KMS-11 (cell line): ENCODE measurements at regions not wholly inside any gene's neighbourhood (a gene's known extent, or its start where the extent isn't known, plus 50 kb on each side); places are given as distances from the start of the nearest gene placed in this dataset.
A peak's percentile ranks its signal among the peaks of the same experiment; 100 is the strongest.

Source experiments
- H2AFZ ChIP-seq: fragments of 200-600 bp; sonication (generic); 2 replicates; pipeline ENCODE4 v1.6.1; 2016; ENCODE audit warnings: antibody characterized with exemption, mixed run types, low read depth
- H3K27ac ChIP-seq: fragments of 200-600 bp; sonication (generic); 2 replicates; pipeline ENCODE4 v1.6.1; 2016; ENCODE audit warnings: mild to moderate bottlenecking, mixed run types
- H3K27me3 ChIP-seq: fragments of 200-600 bp; sonication (generic); 2 replicates; pipeline ENCODE4 v1.6.1; 2017; ENCODE audit warnings: mild to moderate bottlenecking, low read depth, mixed run types, moderate library complexity; ENCODE audit not compliant: insufficient read depth
- H3K36me3 ChIP-seq: fragments of 200-600 bp; sonication (generic); 2 replicates; pipeline ENCODE4 v1.6.1; 2017; ENCODE audit warnings: mild to moderate bottlenecking, mixed run types; ENCODE audit not compliant: insufficient read depth
- H3K4me1 ChIP-seq: fragments of 200-600 bp; sonication (generic); 2 replicates; pipeline ENCODE4 v1.6.1; 2016; ENCODE audit warnings: mild to moderate bottlenecking, low read depth, mixed run types; ENCODE audit not compliant: poor library complexity, severe bottlenecking
- H3K4me2 ChIP-seq: fragments of 200-600 bp; sonication (generic); 2 replicates; pipeline ENCODE4 v1.7.0; 2016; ENCODE audit warnings: mild to moderate bottlenecking, mixed run types
- H3K4me3 ChIP-seq: fragments of 200-600 bp; sonication (generic); IDR thresholded peaks from 2 replicates; pipeline ENCODE4 v1.6.1; 2017; ENCODE audit warnings: low read depth, low read length, mixed read lengths; ENCODE audit not compliant: insufficient read depth
- H3K79me2 ChIP-seq: fragments of 200-600 bp; sonication (generic); 2 replicates; pipeline ENCODE4 v1.6.1; 2016; ENCODE audit warnings: low read depth, mixed run types; ENCODE audit not compliant: insufficient read depth
- H3K9ac ChIP-seq: fragments of 200-600 bp; sonication (generic); 2 replicates; pipeline ENCODE4 v1.6.1; 2016; ENCODE audit warnings: mild to moderate bottlenecking, mixed run types
- H4K20me1 ChIP-seq: fragments of 200-600 bp; sonication (generic); 2 replicates; pipeline ENCODE4 v1.6.1; 2016; ENCODE audit warnings: mild to moderate bottlenecking, mixed run types; ENCODE audit not compliant: insufficient read depth
- TF ChIP-seq, protein P1 (sequence below): fragments of 200-600 bp; sonication (generic); conservative IDR thresholded peaks from 2 replicates; pipeline ENCODE4 v1.6.1; 2017; ENCODE audit warnings: low read depth, mild to moderate bottlenecking, antibody characterized with exemption, low read length, moderate library complexity, mixed read lengths

DNA sequence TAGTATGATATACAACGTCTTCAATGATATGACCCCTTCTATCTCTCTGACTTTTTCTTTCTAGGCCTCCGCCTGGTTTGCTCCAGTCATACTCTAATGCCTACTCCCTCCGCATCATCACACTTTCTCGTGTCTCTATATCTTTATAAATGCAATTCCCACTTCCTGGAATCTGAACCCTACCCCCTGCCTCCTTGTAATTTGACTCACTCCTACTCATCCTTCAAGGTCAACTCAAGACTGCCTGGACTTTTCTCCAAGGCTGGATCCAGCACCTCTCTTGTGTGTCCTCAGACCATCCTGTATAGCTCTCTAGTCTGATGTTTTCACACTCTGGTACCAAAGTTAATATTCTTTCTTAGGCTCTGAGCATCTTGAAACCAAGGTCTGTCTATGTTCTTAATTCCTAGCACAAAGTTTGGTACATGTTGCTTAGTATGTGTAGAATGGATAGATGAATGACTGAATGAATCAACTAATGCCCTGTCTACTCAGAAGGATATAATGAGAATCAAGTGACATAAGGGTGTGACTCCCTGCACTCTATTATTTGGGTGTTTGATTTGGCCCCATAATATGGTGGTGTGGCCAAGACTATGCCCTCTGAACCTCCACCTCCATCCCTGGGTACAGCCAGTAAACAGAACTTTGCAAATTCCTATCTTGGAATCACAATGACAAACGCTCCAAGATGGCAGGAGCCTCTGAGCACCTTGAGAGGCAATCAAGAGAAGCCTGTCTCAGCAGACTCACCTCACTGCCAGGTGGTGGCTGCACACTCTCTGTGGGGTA lies 74.3 kb upstream of the SERP2 start:
- H3K4me3 ChIP-seq: no peak overlapping the region
- H3K4me1 ChIP-seq: peaks cover 22% of the 10 kb centered on the region
- no peak overlapping the region for H3K4me2 ChIP-seq
- no peaks in the 10 kb centered on the region for H3K79me2 ChIP-seq
- no peaks in the 10 kb centered on the region for H3K27me3 ChIP-seq
- no peak overlapping the region for H3K9ac ChIP-seq
- no peaks in the 10 kb centered on the region for H4K20me1 ChIP-seq
- H2AFZ ChIP-seq: no peak overlapping the region
- no peaks in the 10 kb centered on the region for H3K36me3 ChIP-seq
- TF ChIP-seq, protein P1, sequence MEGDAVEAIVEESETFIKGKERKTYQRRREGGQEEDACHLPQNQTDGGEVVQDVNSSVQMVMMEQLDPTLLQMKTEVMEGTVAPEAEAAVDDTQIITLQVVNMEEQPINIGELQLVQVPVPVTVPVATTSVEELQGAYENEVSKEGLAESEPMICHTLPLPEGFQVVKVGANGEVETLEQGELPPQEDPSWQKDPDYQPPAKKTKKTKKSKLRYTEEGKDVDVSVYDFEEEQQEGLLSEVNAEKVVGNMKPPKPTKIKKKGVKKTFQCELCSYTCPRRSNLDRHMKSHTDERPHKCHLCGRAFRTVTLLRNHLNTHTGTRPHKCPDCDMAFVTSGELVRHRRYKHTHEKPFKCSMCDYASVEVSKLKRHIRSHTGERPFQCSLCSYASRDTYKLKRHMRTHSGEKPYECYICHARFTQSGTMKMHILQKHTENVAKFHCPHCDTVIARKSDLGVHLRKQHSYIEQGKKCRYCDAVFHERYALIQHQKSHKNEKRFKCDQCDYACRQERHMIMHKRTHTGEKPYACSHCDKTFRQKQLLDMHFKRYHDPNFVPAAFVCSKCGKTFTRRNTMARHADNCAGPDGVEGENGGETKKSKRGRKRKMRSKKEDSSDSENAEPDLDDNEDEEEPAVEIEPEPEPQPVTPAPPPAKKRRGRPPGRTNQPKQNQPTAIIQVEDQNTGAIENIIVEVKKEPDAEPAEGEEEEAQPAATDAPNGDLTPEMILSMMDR: no peak
- no peak overlapping the region for H3K27ac ChIP-seq

DNA sequence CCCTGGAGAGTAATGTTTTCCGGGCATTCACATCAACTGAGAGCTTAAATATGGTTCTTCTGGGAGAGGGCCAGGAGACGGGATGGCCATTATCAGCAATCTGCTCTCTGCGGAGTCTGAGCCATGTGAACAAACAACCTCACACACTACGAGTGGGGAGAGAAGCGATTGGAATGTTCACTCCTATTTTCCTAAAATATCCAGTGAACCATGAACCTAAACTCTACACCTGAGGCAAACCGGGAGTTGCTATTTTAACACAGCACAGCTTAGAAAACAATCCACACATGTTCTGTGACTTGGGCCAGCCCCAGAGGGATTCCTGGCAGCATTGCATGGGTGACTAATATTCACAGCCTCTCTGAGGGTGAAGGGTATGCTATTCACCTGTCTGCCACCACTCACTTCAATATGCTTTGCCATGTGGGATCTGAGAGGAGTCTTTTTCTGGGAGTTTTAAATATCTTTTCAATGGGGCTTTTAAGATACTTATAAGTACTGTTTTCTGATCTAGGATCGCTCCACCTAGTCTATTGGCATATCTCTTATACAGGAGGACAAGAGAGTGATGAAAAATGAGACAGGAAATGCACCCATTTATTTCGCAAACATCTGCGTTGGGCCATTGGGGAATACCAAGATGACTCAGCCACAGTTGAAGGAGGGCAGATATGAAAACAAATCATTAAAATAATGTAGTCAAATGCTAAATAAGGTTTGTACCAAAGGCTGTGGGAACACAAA lies 72.6 kb upstream of the SERP2 start:
- Histone ChIP-seq H3K4me1 (peaks cover 22% of the 10 kb centered on the region), H3K27ac (peak overlapping the region; percentile 71), H3K27me3 (no peaks in the 10 kb centered on the region), H3K9ac (peak overlapping the region; percentile 21; the same call in 1 of the 2 replicates), H3K4me2 (peak overlapping the region; percentile 45; the same call in 1 of the 2 replicates), H3K79me2 (no peaks in the 10 kb centered on the region), H2AFZ (peak overlapping the region; percentile 46), H3K36me3 (no peaks in the 10 kb centered on the region), H4K20me1 (no peaks in the 10 kb centered on the region), H3K4me3 (no peak overlapping the region)
- TF ChIP-seq, protein P1: no peak

DNA sequence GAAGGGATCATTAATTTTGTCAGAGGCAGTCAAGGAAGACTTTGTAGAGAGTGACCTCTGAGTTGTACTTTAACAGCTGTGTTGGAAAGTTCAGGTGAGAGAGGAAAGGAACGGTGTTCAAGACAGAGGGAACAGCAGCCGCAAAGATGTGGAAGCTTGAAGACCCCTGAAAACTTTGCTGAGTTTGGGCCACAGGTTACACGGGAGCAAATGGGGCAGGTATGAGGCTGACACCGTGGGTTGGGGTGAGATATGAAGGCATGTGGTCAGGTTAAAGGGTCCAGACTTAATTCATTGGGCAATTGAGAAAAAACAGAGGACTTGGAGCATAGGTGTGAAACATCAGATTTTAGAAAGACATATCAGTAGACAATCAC lies 72.0 kb upstream of the SERP2 start:
- H3K4me3 ChIP-seq: no peak overlapping the region
- no peaks in the 10 kb centered on the region for H3K79me2 ChIP-seq
- no peaks in the 10 kb centered on the region for H3K27me3 ChIP-seq
- H3K4me1 ChIP-seq: peaks cover 22% of the 10 kb centered on the region
- peak overlapping the region; percentile 45; the same call in 1 of the 2 replicates for H3K4me2 ChIP-seq
- no peaks in the 10 kb centered on the region for H3K36me3 ChIP-seq
- peak overlapping the region; percentile 21; the same call in 1 of the 2 replicates for H3K9ac ChIP-seq
- H2AFZ ChIP-seq: peak overlapping the region; percentile 46
- TF ChIP-seq, protein P1: no peak
- no peaks in the 10 kb centered on the region for H4K20me1 ChIP-seq
- peak overlapping the region; percentile 71 for H3K27ac ChIP-seq

DNA sequence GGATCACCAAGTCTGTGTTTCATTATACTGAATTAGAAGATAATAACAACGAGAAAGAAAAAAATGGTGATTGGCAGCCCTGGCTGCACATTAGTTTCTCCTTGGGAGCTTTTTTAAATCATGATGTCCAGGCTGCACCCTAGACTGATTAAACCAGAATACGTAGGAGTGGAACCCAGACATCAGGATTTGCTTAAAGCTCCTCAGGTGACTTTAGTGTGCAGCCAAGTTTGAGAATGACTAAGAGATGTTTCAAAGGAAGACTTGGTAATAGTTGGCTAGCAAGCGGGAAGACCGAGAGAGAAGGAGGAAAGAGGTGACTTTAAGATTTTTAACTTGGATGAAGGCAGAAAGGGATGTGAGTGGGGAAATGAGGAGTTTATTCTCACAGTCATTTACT lies 71.4 kb upstream of the SERP2 start:
- TF ChIP-seq, protein P1: no peak
- no peak overlapping the region for H3K4me3 ChIP-seq
- H3K27ac ChIP-seq: no peak overlapping the region
- H3K4me2 ChIP-seq: no peak overlapping the region
- H4K20me1 ChIP-seq: no peaks in the 10 kb centered on the region
- H3K36me3 ChIP-seq: no peaks in the 10 kb centered on the region
- no peaks in the 10 kb centered on the region for H3K79me2 ChIP-seq
- H3K27me3 ChIP-seq: no peaks in the 10 kb centered on the region
- H3K4me1 ChIP-seq: peaks cover 22% of the 10 kb centered on the region
- no peak overlapping the region for H3K9ac ChIP-seq
- H2AFZ ChIP-seq: no peak overlapping the region
